NCI-H446 treated with DMSO at 0.1 percent for 48 hours (cell line): ENCODE measurements at regions not wholly inside any gene's neighbourhood (a gene's known extent, or its start where the extent isn't known, plus 50 kb on each side); places are given as distances from the start of the nearest gene placed in this dataset.
"Not testable (repeated sequence)": the region's sequence is repeated elsewhere in the genome, so short reads cannot be mapped to it uniquely, and the experiment has no call there.

Experiments
- DNase-seq: peaks from one replicate; lab custom pipeline; 2025; lab: John Stamatoyannopoulos, UW

DNA sequence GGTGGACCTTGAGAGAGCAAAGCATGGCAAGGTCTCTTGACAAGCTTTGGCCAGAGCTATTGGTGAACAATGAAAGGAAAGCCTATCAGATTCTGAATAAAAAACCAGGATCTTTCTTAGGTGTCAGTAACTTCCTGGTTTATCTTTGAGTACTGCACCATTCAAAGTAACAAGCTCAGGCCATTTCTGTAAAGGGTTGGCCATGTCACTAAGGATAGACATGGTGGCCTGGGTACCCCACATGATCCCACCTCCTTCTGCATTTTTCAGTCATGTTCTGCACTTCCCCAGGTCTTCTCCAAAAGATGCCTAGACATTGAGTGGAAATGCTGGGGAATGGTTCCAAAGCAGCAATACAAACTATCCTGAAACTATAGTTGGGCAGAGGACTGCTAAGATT lies 242.0 kb downstream of the ARHGAP12 start:
- DNase-seq: no peak

DNA sequence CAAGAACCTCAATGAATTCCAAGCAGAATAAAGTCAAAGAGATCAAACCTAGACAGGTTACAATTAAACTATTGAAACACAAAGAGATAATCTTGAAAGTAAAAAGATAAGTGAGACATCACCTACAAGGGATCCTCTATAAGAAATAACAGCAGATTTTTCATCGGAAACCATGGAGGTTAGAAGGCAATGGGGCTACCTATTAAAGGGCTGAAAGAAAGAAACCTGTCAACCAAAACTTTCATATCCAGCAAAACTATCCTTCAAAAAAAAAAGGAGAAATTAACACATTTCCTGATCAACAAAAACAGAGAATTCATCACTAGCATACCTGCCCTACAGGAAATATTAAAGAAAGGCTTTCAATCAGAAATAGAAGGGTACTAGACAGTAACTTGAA lies 244.9 kb downstream of the ARHGAP12 start:
- DNase-seq: no peak

DNA sequence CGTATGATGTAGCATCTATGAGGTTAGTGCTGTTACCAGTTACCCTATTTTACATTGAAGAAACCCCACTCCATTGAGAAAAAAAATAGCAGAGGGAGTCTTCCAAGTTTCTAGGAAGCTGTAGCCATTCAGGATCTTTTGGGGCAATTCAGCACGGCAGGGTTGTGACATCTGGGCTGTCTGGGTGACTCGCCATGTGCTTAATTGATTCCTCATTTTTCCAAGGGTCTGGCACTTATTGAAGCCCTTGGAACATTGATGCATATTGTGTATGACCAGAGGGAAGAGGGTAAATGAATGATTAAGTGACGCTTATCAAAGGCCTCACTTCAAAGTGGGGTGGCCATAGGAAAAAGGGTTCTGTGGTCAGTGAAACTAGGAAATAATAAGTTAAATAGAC lies 248.7 kb downstream of the ARHGAP12 start:
- DNase-seq: no peak

DNA sequence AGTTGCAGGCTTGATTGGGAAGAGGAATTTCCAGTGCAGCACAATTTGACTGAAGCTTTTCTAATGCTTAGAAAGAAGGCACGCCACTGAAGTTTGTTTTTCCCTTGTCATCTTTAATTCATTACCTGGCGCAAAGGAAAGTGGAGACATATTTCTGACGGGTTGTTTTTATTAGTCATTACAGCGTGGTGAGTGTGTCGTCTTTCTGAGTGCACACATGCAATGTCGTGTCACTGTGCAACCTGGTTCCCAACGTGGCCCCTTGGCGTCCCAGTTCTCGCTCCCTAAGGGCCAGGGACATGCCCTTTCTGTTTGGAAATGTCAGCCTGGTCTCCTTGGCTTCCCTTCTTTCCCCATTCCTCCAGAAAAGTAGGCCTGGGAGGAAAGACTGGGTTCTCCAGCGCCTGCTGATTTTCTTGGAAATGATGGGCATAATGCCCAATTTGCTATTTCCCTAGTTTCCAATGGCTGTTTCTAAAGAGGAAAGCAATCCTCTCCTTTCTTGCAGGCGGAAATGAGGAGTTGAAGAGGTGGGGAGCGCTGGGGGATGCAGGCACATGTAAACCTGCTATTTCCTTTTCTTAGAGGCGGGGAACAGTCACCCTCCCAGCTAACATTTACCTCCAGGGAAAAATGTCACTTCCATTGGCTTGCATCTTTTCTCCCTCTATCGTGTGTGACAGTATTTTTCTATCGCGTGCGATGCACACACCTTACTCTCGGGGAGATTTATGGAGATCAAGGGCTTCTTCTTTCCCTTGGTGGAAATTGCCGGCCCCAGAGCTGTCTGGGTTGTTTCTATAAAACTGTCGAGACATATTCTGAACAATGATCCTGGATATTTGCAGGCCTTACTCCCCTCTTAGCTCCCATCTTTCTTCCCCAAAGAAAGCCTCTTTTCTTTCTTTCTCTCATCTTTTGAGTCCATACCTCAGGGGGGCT lies 249.8 kb downstream of the ARHGAP12 start:
- no peak for DNase-seq

DNA sequence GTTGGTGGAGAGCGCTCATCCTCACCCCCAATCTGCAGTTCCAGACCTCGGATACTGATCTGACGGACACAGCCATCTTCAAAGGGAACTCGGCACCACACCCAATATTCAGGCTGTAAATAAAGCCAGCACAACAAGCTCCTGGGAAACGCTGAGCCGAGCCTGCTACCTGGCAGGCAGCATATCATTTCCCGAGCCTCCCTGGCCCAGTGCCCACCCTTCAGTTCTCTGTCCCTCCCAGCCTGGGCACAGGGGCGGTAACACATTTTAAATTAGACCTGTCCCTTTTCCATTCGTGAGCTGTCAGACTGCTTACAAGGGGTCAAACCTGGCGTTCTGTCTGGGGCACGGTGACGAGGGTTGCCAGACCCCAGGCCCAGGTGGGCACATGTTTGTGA lies 250.5 kb downstream of the ARHGAP12 start:
- no peak for DNase-seq

DNA sequence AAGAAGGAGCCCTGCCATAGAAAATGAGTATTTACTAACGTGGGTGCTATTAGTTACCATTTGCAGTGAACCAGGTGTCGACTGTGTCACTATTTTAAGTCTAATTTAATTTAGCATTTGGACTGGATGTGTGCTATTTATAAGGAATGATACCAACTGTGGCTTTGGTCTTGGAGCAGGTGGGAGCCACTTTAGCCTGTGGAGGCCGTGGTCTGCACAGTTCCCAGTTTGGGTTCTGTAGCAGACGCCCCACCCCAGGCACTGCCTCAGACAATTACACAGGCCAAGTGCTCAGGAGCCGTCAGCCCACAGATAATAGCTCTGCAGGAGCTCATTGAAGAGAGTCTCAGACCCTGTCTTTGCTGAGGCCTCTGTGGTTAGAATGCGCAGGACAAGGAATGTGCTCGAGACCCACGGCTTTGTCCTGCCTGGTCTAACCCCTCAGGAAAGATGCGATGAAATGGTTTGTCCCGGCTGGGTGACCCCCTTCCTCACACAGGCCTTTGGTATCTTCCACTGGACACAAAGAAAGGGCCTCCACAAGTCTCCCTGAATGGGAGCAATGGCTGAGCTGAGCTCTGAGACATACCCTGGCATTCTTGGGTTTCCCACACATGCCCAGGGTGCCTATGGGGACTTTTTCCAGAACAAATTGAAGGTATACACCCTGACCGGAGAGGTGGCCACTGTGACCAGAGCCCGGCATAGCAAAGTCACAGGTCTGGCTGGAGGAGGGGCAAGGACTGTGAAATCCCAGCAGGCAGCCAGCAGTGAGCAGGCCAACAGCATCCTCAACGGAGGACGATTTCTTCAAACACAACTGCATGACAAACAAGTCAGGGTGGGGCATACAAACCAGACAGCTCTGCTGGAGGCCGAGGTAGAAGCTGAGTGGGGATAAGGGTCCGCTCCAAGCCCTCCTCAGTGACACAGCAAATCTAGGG lies 251.2 kb downstream of the ARHGAP12 start:
- DNase-seq: no peak

GRCh38 chr10:31675726-31676125 lies 252.9 kb downstream of the ARHGAP12 start:
- DNase-seq: no peak

GRCh38 chr10:31669357-31669756 lies 259.3 kb downstream of the ARHGAP12 start:
- DNase-seq: peak; percentile 91

DNA sequence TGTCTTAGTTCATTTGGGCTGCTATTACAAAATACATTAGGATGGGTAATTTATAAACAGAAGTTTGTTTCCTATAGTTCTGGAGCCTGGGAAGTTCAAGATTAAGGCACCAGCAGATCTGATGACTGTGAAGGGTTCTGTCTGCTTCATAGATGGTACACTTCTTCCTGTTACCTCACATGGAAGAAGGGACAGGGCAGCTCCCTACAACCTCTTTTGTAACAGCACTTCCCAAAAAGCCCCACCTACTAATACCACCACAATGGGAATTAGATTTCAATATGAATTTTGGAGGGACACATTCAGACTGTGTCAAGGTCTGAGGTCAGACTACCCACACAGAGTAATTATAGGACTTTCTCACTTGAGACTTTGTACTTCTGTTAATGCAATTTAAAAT lies 260.3 kb downstream of the ARHGAP12 start:
- DNase-seq: no peak

- DNase-seq: not testable (repeated sequence)
Measured at GRCh38 chr10:31665764-31666279, 262.8 kb downstream of the ARHGAP12 start.

DNA sequence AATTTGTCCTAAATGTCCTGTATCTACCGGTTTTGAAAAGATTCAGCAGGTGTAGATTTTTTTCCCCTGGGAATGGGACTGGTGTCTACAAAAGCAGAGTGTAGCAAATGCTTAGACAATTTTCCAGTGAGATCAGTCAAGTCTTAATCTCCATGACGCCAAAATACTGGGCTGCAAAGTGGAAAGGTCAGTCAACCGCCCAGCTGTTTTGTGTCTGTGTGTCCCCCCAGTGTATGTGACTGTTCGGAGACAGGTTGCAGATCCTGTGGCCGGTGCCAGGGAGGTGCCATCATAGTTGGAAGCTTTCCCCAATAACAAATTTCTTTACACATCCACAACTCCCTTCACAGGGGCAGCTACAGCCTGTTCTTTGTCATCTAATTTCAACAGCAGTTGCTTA lies 263.8 kb downstream of the ARHGAP12 start:
- no peak for DNase-seq

DNA sequence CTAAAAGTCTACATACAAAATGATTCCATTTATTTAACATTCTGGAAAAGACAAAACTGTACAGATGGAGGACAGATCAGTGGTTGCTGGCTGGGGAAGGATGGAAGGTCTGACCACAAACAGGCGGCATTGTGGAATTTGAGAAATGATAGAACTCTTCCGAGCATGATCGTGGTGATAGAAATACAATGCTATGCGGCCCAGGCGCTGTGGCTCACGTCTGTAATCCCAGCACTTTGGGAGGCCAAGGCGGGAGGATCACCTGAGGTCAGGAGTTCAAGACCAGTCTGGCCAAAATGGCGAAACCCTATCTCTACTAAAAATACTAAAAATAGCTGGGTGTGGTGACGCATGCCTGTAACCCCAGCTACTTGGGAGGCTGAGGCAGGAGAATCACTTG lies 264.6 kb downstream of the ARHGAP12 start:
- DNase-seq: not testable (repeated sequence)

DNA sequence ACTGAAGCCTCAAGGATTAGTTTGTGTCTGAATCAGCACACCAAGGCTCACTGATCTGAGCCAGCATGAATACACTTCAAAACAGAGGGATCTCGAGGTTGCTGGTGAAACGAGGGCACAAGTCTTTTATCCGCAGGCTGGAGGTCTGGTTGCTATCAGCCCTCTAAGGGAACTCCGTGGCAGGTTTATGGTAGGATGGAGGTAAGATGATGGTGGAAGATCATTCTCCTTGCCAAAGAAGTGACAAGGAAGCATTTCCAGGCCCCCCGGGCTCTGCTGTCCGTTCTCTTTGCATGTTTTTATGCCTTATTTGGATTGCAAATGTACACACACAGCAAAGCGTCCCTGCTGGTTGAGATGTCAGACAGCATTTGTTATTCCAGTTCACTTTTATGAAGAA lies 268.3 kb downstream of the ARHGAP12 start:
- DNase-seq: no peak

DNA sequence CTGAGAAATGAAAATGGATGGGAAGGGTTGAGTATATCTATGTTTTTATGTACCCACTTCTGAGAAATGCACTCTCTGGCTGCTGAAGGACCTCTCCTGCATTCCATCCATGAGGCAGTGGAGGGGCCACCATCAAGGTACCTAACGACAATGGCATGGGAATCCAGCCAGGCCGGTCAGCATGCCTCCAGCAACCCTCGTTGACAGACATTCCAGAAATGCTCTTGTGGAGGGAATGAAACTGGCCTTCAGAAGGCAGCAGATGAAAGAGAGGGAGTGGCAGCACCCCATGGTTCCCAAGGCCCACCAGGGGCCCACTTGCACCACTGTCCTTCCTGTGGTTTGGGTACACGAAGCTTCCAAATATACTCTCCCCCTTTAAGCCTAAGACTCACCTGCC lies 269.0 kb downstream of the ARHGAP12 start:
- no peak for DNase-seq

- DNase-seq: peak; percentile 6
Measured at GRCh38 chr10:31657434-31657872, 271.2 kb downstream of the ARHGAP12 start.

DNA sequence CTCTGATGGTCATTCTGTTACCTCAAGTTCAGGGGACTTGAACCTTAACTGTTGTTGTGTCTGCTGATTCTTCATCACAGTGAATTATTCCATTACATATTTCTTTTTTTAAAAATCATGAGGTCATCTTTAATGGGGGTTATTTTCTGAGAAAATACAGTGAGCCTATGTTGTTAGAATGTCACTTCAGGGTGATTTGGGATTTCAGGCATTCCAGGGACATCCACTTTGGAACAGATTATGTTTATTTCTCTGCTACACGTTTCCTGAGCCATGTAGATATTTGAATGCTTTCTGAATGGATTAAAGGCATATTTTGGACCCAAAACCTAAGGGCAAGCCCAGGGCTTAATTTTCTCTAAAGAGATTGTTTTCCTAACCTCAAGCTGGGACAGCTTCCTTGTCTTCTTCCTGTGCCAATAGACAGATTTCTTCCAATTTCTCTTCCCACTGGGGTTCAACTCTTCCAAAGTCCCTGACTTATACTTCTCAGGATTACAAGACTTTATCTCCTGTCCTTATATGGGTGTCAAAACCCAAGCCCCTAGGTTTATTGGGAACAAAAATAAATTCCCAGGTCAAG lies 271.7 kb downstream of the ARHGAP12 start:
- peak; percentile 24 for DNase-seq

DNA sequence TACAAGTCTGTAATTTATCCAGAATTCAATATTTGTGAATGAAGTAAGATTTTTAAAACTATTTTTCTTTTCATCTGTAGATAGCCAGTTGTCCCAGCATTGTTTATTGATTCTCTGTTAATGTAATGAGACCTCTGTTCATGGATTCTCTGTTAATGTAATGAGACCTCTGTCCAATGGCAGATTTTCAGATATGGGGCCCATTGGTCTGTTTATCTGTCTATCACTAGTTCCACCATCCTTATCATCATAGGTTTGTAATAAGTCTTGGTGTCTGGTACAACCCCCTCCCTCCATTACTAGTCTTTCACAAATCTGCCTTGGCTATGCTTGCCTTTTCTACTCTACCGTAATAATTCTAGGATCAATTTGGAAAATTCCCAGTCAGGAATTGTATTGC lies 276.6 kb downstream of the ARHGAP12 start:
- no peak for DNase-seq

DNA sequence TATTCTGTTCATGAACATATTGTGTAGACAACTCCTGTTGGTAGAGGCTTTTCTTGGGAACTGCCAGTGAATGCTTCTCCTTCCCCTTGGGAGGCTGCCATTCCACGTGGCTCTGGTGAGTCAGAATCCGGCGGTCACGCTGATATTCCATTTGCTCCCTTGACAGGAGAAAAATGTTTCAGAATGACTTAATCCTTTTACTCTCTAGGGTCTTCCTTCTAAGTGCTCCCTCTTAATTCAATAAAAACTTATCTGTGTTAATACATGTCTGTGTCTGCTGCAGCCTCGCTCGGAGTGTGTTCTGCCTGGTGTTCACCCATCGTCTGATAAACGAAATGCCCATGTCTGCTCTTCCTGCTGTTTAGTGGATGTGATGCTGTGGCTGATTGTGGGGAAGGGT lies 278.6 kb downstream of the ARHGAP12 start:
- peak; percentile 30 for DNase-seq

GRCh38 chr10:31648966-31649365 lies 279.7 kb downstream of the ARHGAP12 start:
- no peak for DNase-seq

DNA sequence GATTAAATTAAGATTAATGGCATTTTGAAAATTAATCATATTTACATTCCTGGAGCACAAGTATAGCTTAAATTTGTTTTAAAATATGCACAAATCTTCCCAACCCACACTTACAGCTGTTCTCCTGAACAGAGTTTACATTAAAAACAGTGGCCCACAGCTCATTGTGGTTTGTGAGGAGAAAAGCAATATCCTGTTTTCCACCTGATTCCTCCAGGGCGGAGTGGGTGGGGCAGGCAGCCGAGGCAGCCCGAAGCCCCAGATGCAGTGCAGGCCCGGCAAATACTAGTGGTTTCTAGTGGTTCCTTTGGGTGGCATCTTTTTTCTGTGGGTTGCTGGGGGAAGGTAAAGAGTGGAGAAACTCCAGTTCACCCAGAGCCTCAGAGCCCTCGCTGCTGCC lies 280.8 kb downstream of the ARHGAP12 start:
- no peak for DNase-seq

GRCh38 chr10:31646519-31646918 lies 282.1 kb downstream of the ARHGAP12 start:
- DNase-seq: no peak

GRCh38 chr10:31645786-31646185 lies 282.8 kb downstream of the ARHGAP12 start:
- no peak for DNase-seq
